Fibroblast of lung (primary cell): ENCODE measurements at regions not wholly inside any gene's neighbourhood (a gene's known extent, or its start where the extent isn't known, plus 50 kb on each side); places are given as distances from the start of the nearest gene placed in this dataset.

ENCODE experiments used
- DNase-seq, 2 donors: peaks; one replicate each; pipeline versions ENCODE4 v3.0.0 to v3.0.0-alpha.2; 2010; ENCODE audit warnings: low read depth in 2 of 2
- H2AFZ ChIP-seq: 2 replicates; pipeline ENCODE4 v1.5.1; 2012; ENCODE audit warnings: low read length, control low read depth, inconsistent platforms
- H3K27ac ChIP-seq: 2 replicates; pipeline ENCODE4 v1.5.1; 2011; ENCODE audit warnings: low read length, control low read depth; ENCODE audit not compliant: insufficient read depth
- H3K27me3 ChIP-seq: 2 replicates; pipeline ENCODE4 v1.5.1; 2011; ENCODE audit warnings: mild to moderate bottlenecking, low read length; ENCODE audit not compliant: control insufficient read depth, insufficient read depth
- H3K36me3 ChIP-seq: 2 replicates; pipeline ENCODE4 v1.5.1; 2011; ENCODE audit warnings: low read length; ENCODE audit not compliant: control insufficient read depth, insufficient read depth
- H3K4me1 ChIP-seq: 2 replicates; pipeline ENCODE4 v1.5.1; 2011; ENCODE audit warnings: low read length; ENCODE audit not compliant: control insufficient read depth, insufficient read depth; ENCODE audit errors: extremely low read depth
- H3K4me2 ChIP-seq: 2 replicates; pipeline ENCODE4 v1.5.1; 2011; ENCODE audit warnings: low read length, control low read depth; ENCODE audit not compliant: insufficient read depth; ENCODE audit errors: extremely low read depth
- H3K4me3 ChIP-seq, 4 experiments: fragments of 200-600 bp in 1 of 4; sonication (generic) in 1 of 4; replicated peaks in 1 of 4; 2 replicates each; pipeline ENCODE4 v1.5.1; 2011 to 2016; ENCODE audit warnings: low read length in 4 of 4, low read depth in 3 of 4, mild to moderate bottlenecking in 3 of 4, control low read depth in 2 of 4, inconsistent platforms in 1 of 4, mixed read lengths in 1 of 4; ENCODE audit not compliant: insufficient read depth in 1 of 4; ENCODE audit errors: control extremely low read depth in 1 of 4
- H3K79me2 ChIP-seq: 2 replicates; pipeline ENCODE4 v1.5.1; 2012; ENCODE audit warnings: mild to moderate bottlenecking, low read length, inconsistent platforms; ENCODE audit not compliant: control insufficient read depth, insufficient read depth
- H3K9ac ChIP-seq: 2 replicates; pipeline ENCODE4 v1.5.1; 2011; ENCODE audit warnings: mild to moderate bottlenecking, low read length, control low read depth; ENCODE audit not compliant: insufficient read depth
- H3K9me3 ChIP-seq: 2 replicates; pipeline ENCODE4 v1.5.1; 2012; ENCODE audit warnings: low read depth, low read length; ENCODE audit not compliant: control insufficient read depth, insufficient read depth
- H4K20me1 ChIP-seq: 2 replicates; pipeline ENCODE4 v1.5.1; 2011; ENCODE audit warnings: low read length; ENCODE audit not compliant: control insufficient read depth, insufficient read depth; ENCODE audit errors: extremely low read depth
- EZH2 ChIP-seq: IDR thresholded peaks from 2 replicates; pipeline ENCODE4 v1.5.1; 2012; ENCODE audit warnings: low read length, control low read depth, mild to moderate bottlenecking; ENCODE audit errors: missing control alignments
- TF ChIP-seq, protein P1 (sequence below), 2 donors: IDR thresholded peaks in 1 of 2; conservative IDR thresholded peaks in 1 of 2; 1 replicate in 1 of 2; 2 replicates in 1 of 2; pipeline ENCODE4 v1.5.1; 2011 to 2012; ENCODE audit warnings: low read length in 2 of 2, control low read depth in 1 of 2, inconsistent platforms in 1 of 2, low read depth in 1 of 2, mild to moderate bottlenecking in 1 of 2

- Histone ChIP-seq H3K79me2 (no peaks in the 10 kb centered on the region), H3K9ac (no peak overlapping the region), H3K4me1 (peaks cover 2% of the 10 kb centered on the region), H3K27me3 (no peaks in the 10 kb centered on the region), H3K9me3 (no peaks in the 10 kb centered on the region), H4K20me1 (no peaks in the 10 kb centered on the region), H2AFZ (no peak overlapping the region), H3K27ac (peak overlapping the region; percentile 36), H3K4me2 (no peak overlapping the region), H3K36me3 (no peaks in the 10 kb centered on the region), H3K4me3 (no peak overlapping the region)
- DNase-seq, result peak in 1 of 2 donors; percentile 31
- TF ChIP-seq, protein P1, sequence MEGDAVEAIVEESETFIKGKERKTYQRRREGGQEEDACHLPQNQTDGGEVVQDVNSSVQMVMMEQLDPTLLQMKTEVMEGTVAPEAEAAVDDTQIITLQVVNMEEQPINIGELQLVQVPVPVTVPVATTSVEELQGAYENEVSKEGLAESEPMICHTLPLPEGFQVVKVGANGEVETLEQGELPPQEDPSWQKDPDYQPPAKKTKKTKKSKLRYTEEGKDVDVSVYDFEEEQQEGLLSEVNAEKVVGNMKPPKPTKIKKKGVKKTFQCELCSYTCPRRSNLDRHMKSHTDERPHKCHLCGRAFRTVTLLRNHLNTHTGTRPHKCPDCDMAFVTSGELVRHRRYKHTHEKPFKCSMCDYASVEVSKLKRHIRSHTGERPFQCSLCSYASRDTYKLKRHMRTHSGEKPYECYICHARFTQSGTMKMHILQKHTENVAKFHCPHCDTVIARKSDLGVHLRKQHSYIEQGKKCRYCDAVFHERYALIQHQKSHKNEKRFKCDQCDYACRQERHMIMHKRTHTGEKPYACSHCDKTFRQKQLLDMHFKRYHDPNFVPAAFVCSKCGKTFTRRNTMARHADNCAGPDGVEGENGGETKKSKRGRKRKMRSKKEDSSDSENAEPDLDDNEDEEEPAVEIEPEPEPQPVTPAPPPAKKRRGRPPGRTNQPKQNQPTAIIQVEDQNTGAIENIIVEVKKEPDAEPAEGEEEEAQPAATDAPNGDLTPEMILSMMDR (conservative IDR thresholded peaks at IDR 0.05 in 1 of 2, IDR thresholded peaks at IDR 0.05 in 1 of 2; ENCODE audit: low read depth in 1 of 2, low read length in 2 of 2), result no peak
- TF ChIP-seq EZH2, result no peak
Observed at GRCh38 chrX:9149501-9150245, 115.7 kb upstream of the FAM9B start.

DNA sequence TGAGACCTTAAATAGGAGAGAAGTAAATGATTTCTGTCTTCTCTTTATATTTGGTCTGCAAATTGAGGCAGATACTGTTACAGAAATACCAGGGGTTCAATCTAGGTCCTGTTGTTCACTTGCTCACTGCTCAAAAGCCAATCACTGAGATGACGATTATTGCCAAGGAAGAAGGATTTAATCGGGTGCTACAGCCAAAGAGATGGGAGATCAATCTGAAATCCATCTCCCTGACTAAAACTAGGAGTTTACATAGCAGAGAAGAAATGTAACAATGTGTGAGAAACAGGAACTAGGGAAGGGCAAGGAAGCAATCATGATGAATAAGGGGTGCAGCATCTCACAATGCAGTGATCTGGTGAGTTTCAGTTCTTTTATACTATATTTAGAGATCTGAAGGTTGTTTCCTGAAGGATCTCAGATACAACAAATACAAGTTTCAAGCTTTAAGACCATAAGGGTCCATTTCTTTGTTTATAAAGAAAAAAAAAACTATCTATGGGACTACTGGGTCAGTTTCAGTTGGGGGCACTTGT lies 117.9 kb upstream of the FAM9B start:
- DNase-seq, result no peak
- TF ChIP-seq, protein P1 (conservative IDR thresholded peaks at IDR 0.05 in 1 of 2, IDR thresholded peaks at IDR 0.05 in 1 of 2; ENCODE audit: low read depth in 1 of 2, low read length in 2 of 2), result no peak
- TF ChIP-seq EZH2, result no peak
- Histone ChIP-seq H3K36me3 (no peaks in the 10 kb centered on the region), H3K9ac (no peak overlapping the region), H3K9me3 (no peaks in the 10 kb centered on the region), H3K27ac (no peak overlapping the region), H3K27me3 (no peaks in the 10 kb centered on the region), H4K20me1 (no peaks in the 10 kb centered on the region), H3K4me3 (no peak overlapping the region), H3K4me1 (peaks cover 2% of the 10 kb centered on the region), H3K79me2 (no peaks in the 10 kb centered on the region), H2AFZ (no peak overlapping the region), H3K4me2 (no peak overlapping the region)

DNA sequence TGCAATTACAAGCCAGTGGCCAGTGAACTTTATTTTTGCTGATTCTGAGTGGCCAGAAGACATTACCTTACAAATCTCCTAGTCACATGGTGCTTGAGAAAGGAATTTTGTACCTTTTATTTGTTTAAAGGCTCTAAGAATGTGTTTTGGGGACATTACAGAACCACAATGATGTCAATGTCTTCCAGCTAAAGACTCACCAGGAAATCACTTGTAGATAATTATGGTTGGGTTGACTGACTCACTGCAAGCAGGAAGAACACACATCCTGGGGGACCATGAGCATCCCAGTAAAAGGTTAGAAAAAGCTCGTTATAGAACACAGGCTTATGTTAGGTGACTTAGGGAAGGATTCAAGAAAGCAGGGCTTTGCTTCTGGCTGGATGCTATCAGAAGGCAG lies 119.4 kb upstream of the FAM9B start:
- TF ChIP-seq EZH2, result no peak
- TF ChIP-seq, protein P1 (conservative IDR thresholded peaks at IDR 0.05 in 1 of 2, IDR thresholded peaks at IDR 0.05 in 1 of 2; ENCODE audit: low read depth in 1 of 2, low read length in 2 of 2), result no peak
- H3K4me2 ChIP-seq, result no peak overlapping the region
- DNase-seq, result peak in 1 of 2 donors; percentile 69
- no peaks in the 10 kb centered on the region for H3K27me3 ChIP-seq
- peaks cover under 1% of the 10 kb centered on the region for H3K4me1 ChIP-seq
- H4K20me1 ChIP-seq, result no peaks in the 10 kb centered on the region
- no peak overlapping the region for H3K9ac ChIP-seq
- no peaks in the 10 kb centered on the region for H3K9me3 ChIP-seq
- H3K27ac ChIP-seq, result no peak overlapping the region
- H3K36me3 ChIP-seq, result no peaks in the 10 kb centered on the region
- no peak overlapping the region for H3K4me3 ChIP-seq
- no peak overlapping the region for H2AFZ ChIP-seq
- no peaks in the 10 kb centered on the region for H3K79me2 ChIP-seq
